Right lobe of liver (tissue), 6 donors: ENCODE measurements at regions not wholly inside any gene's neighbourhood (a gene's known extent, or its start where the extent isn't known, plus 50 kb on each side); places are given as distances from the start of the nearest gene placed in this dataset.

ENCODE experiments used
- ATAC-seq, 4 donors: fragments of 200-7000 bp; cut with Tn5 transposase; one replicate each; pipeline ENCODE4 v1.9.1; 2020; ENCODE audit warnings: mild to moderate bottlenecking in 4 of 4, moderate library complexity in 4 of 4
- DNase-seq, 3 donors: peaks; one replicate each; pipeline ENCODE4 v3.0.0-alpha.2; 2020
- H3K27ac ChIP-seq, 3 donors: fragments of 200-600 bp; one replicate each; pipeline ENCODE4 v1.8.0; 2022
- H3K27me3 ChIP-seq, 2 donors: fragments of 200-600 bp; one replicate each; pipeline ENCODE4 v1.8.0; 2022
- H3K36me3 ChIP-seq, 4 donors: fragments of 200-600 bp; sonication (generic) in 1 of 4; one replicate each; pipeline versions ENCODE4 v1.5.1 to v1.8.0; 2017 to 2022; ENCODE audit warnings: control low read depth in 1 of 4
- H3K4me1 ChIP-seq, 4 donors: fragments of 200-600 bp; sonication (generic) in 1 of 4; one replicate each; pipeline versions ENCODE4 v1.5.1 to v1.8.0; 2017 to 2022; ENCODE audit warnings: control low read depth in 1 of 4
- H3K4me3 ChIP-seq, 3 donors: fragments of 200-600 bp; one replicate each; pipeline ENCODE4 v1.8.0; 2022
- H3K9me3 ChIP-seq, 4 donors: fragments of 200-600 bp; sonication (generic) in 1 of 4; one replicate each; pipeline versions ENCODE4 v1.5.1 to v1.8.0; 2017 to 2022; ENCODE audit warnings: control low read depth in 1 of 4
- CTCF ChIP-seq, 4 donors: fragments of 200-600 bp in 3 of 4; fragments of 450-650 bp in 1 of 4; IDR thresholded peaks; one replicate each; pipeline versions ENCODE4 v1.5.1 to v1.8.0; 2016 to 2022; ENCODE audit warnings: antibody characterized with exemption in 4 of 4, mild to moderate bottlenecking in 2 of 4
- POLR2A ChIP-seq: fragments of 450-650 bp; IDR thresholded peaks from one replicate; pipeline ENCODE4 v1.6.1; 2017; ENCODE audit warnings: antibody characterized with exemption, mild to moderate bottlenecking
- WGBS: methylation state at CpG from one replicate; pipeline ENCODE4 v1.1.6; 2018; ENCODE audit warnings: low coverage, low lambda C conversion rate; ENCODE audit not compliant: insufficient coverage; ENCODE audit errors: missing lambda C conversion rate; 5-methylcytosine and 5-hydroxymethylcytosine counted together
- intact Hi-C, 2 donors: fragments of 100-400 bp; cut with DNase I; formaldehyde crosslinking; loops; one replicate each; pipeline versions ENCODE4 v1.11.2 to v1.14.1; 2022
- donor health status: DM: no; HTN: yes; CAD: no.
- donor health status: DM: no; HTN: no; CAD: no.
- donor health status: DM: no; HTN: no; CAD: no.
- donor health status: DM: no; HTN: yes; CAD: no.
- donor health status: DM: no; HTN: yes; CAD: no.

GRCh38 chr2:23111263-23111662, 273.7 kb upstream of the KLHL29 start:
- intact Hi-C loops: no loop called here
- no peaks in the 10 kb centered on the region for H3K4me1 ChIP-seq
- no peak for TF ChIP-seq POLR2A
- TF ChIP-seq CTCF (IDR thresholded peaks at IDR 0.05): no peak
- 17% methylated on average over 2 of the region's 2 CpGs for WGBS
- DNase-seq (no peak), ATAC-seq (peak; percentile 59 to 74 (median 66))
- no peaks in the 10 kb centered on the region for H3K27me3 ChIP-seq
- no peak overlapping the region for H3K27ac ChIP-seq
- H3K4me3 ChIP-seq: no peak overlapping the region
- H3K36me3 ChIP-seq: no peaks in the 10 kb centered on the region
- no peaks in the 10 kb centered on the region for H3K9me3 ChIP-seq

- no peaks in the 10 kb centered on the region for H3K4me1 ChIP-seq
- intact Hi-C loops: no loop called here
- WGBS: 91% methylated on average over 6 of the region's 6 CpGs
- H3K36me3 ChIP-seq: no peaks in the 10 kb centered on the region
- H3K27ac ChIP-seq: no peak overlapping the region
- H3K9me3 ChIP-seq: no peaks in the 10 kb centered on the region
- no peak for ATAC-seq
- no peak overlapping the region for H3K4me3 ChIP-seq
- H3K27me3 ChIP-seq: no peaks in the 10 kb centered on the region
- TF ChIP-seq POLR2A (no peak), CTCF (IDR thresholded peaks at IDR 0.05) (no peak)
- DNase-seq: no peak
Observed at GRCh38 chr2:23112517-23112916, 272.5 kb upstream of the KLHL29 start.

- no peak for DNase-seq
- 45% methylated on average over 1 of the region's 1 CpG for WGBS
Observed at GRCh38 chr2:23114299-23114698, 270.7 kb upstream of the KLHL29 start.

GRCh38 chr2:23118313-23118712, 266.7 kb upstream of the KLHL29 start:
- Histone ChIP-seq H3K27me3 (no peaks in the 10 kb centered on the region), H3K36me3 (no peaks in the 10 kb centered on the region), H3K4me3 (no peak overlapping the region), H3K27ac (no peak overlapping the region), H3K9me3 (no peaks in the 10 kb centered on the region), H3K4me1 (peaks cover 0 to 47% (median 13%) of the 10 kb centered on the region in 4 donors)
- DNase-seq (peak; percentile 33 to 70 (median 60)), ATAC-seq (peak; percentile 37 to 65 (median 58))
- no CpG with 5 or more reads among the region's 9 CpGs for WGBS
- TF ChIP-seq POLR2A: no peak
- peak in 1 of 4 donors; percentile 19 for TF ChIP-seq CTCF (IDR thresholded peaks at IDR 0.05)
- intact Hi-C loops: no loop called here

More at GRCh38 chr2:23114299-23114698, 270.7 kb upstream of the KLHL29 start:
- Histone ChIP-seq H3K27me3 (no peaks in the 10 kb centered on the region), H3K9me3 (no peaks in the 10 kb centered on the region), H3K4me3 (no peak overlapping the region), H3K27ac (no peak overlapping the region), H3K36me3 (no peaks in the 10 kb centered on the region), H3K4me1 (peaks cover 0 to 8% (median 0%) of the 10 kb centered on the region in 4 donors)
- intact Hi-C loops: no loop called here
- ATAC-seq: no peak
- TF ChIP-seq POLR2A (no peak), CTCF (IDR thresholded peaks at IDR 0.05) (no peak)

GRCh38 chr2:23118894-23119293, 266.1 kb upstream of the KLHL29 start:
- Histone ChIP-seq H3K27ac (no peak overlapping the region), H3K36me3 (no peaks in the 10 kb centered on the region), H3K27me3 (no peaks in the 10 kb centered on the region)

More at GRCh38 chr2:23118894-23119293, 266.1 kb upstream of the KLHL29 start:
- H3K4me3 ChIP-seq: no peak overlapping the region
- no peak for DNase-seq
- 42% methylated on average over 11 of the region's 11 CpGs for WGBS
- H3K9me3 ChIP-seq: no peaks in the 10 kb centered on the region
- H3K4me1 ChIP-seq: peaks cover 0 to 53% (median 16%) of the 10 kb centered on the region in 4 donors
- no peak for TF ChIP-seq POLR2A
- no peak for TF ChIP-seq CTCF (IDR thresholded peaks at IDR 0.05)
- intact Hi-C loops: no loop called here
- ATAC-seq: peak; percentile 26 to 68 (median 40)
